Left lobe of liver (tissue), 2 donors: ENCODE measurements at regions not wholly inside any gene's neighbourhood (a gene's known extent, or its start where the extent isn't known, plus 50 kb on each side); places are given as distances from the start of the nearest gene placed in this dataset.
A peak's percentile ranks its signal among the peaks of the same experiment; 100 is the strongest.
"Not testable (repeated sequence)": the region's sequence is repeated elsewhere in the genome, so short reads cannot be mapped to it uniquely, and the experiment has no call there.

Source experiments
- ATAC-seq: fragments of 200-7000 bp; cut with Tn5 transposase; one replicate; pipeline ENCODE4 v1.9.1; 2020; ENCODE audit warnings: mild to moderate bottlenecking, moderate library complexity
- DNase-seq: peaks from one replicate; pipeline ENCODE4 v3.0.0-alpha.2; 2020; ENCODE audit warnings: low spot score
- donor health status: DM: no; HTN: no; CAD: no; lungs with moderate emphysema.
- donor health status: DM: no; HTN: yes; CAD: no.

DNA sequence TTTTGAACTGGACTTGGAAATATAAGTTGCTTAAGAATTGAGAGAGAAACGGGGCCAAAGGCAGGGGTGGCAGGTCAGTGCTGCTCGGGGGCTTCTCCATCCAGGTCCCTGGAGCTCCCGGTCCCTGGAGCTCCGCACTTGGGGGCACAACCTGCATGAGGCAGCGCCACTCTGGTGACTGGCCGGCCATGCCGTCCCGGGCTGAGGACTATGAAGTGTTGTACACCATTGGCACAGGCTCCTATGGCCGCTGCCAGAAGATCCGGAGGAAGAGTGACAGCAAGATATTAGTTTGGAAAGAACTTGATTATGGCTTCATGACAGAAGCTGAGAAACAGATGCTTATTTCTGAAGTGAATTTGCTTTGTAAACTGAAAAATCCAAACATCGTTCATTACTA is 76.9 kb upstream of the POTEG start:
- not testable (repeated sequence) for DNase-seq, ATAC-seq

DNA sequence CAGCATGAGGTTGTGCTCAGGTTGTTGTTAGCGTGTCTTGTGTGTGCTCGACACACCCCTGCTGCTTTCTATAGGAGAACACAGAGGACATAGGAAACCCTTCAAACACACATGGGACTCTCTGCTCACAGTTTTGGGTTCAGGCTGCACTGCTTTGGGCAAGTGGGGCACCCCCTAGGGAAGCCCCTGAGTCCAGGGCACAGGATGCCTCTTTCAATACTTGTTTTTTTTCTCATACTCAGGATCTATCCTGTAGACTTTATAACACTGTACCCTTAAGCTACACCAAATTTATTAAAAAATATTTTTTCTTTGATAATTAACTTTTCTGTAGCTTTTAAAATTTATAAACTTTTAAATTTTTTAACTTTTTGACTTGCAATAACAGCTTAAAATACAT is 55.3 kb upstream of the POTEG start:
- ATAC-seq, DNase-seq: not testable (repeated sequence)

DNA sequence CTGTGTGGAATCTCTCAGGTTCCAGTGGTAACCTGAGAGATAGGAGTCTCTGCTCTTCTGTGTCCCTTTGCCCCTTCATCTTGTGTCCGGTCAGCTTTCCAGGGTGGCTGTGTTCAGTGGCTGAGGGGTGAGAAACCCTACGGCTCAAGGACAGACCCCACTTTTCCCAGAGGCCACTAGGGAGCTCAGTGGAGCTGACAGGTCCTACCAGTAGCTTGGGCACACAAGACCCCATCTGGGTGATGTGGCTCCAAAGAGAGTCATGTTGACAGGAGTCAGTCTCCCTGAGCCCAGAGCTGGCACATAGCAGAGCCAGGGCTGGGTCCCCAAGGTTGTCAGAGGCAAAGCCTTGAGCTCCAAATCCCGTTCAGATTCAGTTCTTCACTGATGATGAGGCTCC is 54.3 kb upstream of the POTEG start:
- not testable (repeated sequence) for ATAC-seq, DNase-seq

DNA sequence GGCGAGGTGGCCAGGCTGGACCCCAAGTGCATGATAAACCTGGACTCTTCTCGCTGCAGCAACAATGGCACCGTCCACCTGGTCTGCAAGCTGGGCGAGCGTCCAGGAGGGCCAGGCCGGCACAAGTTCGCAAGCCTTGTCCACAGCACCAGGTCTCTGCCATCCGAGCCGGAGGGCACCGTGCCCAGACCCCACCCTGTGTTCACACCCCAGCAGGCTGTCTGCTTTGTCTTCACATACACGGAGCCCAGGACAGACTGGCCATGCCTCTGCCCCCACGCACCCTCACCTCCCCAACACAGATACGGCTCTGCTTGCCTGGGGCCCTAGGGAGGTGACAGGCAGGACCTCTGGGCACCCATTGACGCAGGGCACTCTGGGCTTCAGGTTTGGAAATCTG is 53.5 kb upstream of the POTEG start:
- not testable (repeated sequence) for DNase-seq
- peak; percentile 21 for ATAC-seq

- peak; percentile 40 for DNase-seq
- ATAC-seq = peak; percentile 39
Measured at GRCh38 chr14:19487265-19487664, 53.1 kb upstream of the POTEG start.

DNA sequence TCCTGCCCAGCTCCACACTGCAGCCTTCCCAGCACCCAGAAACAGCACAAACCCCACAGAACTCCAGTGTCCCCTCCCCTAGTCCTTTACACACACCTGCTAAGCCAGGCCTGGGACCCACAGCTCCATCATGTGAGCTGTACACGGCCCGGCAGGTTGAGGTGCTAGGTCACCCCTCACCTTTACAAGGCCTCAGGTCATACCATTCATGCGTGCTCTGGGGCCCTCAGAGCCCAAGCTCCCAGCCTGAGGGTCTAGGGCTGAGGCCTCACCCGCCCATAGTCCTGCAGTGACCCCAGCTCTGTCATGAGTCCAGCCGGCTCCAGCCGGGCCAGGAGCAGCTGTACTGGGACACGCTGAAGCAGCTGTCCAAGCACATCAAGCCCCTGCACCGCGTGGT is 51.2 kb upstream of the POTEG start:
- ATAC-seq = peak; percentile 22

More for the DNA sequence above, 51.2 kb upstream of the POTEG start:
- not testable (repeated sequence) for DNase-seq
